Endothelial cell of umbilical vein (primary cell): ENCODE measurements at regions not wholly inside any gene's neighbourhood (a gene's known extent, or its start where the extent isn't known, plus 50 kb on each side); places are given as distances from the start of the nearest gene placed in this dataset.

Source experiments
- BruUV-seq: library from RNA; stranded (reverse); fragments of 400-500 nt; replicated peaks from 2 replicates; lab custom pipeline; 2021; lab: Mats Ljungman, UMichigan
- CTCF ChIA-PET: fragments of 300-600, 350-600 bp; sonication (Branson Sonifier 250); formaldehyde crosslinking; loops from one replicate; lab custom pipeline; 2021; ENCODE audit warnings: antibody characterized with exemption, inconsistent platforms; lab: Charles Lee
- POLR2A ChIA-PET: fragments of 300-600, 350-600 bp; sonication (Branson Sonifier 250); formaldehyde crosslinking; loops from one replicate; lab custom pipeline; 2021; ENCODE audit warnings: antibody characterized with exemption, inconsistent platforms; lab: Charles Lee
- DNase-seq: peaks from one replicate; pipeline ENCODE4 v3.0.0-alpha.2; 2011; ENCODE audit warnings: low read depth, low spot score
- FAIRE-seq: peaks from 2 replicates; lab custom pipeline; 2011; peaks lifted over from hg19 to GRCh38; lab: Jason Lieb, UNC
- H2AFZ ChIP-seq: 2 replicates; pipeline ENCODE4 v1.6.0; 2012; ENCODE audit warnings: low read depth, low read length, control low read depth, inconsistent platforms
- H3K27ac ChIP-seq: 2 replicates; pipeline ENCODE4 v1.5.1; 2011; ENCODE audit warnings: low read depth, mild to moderate bottlenecking, control low read depth, low read length, moderate library complexity; ENCODE audit not compliant: insufficient read depth
- H3K27me3 ChIP-seq, 2 experiments: 2 replicates each; pipeline versions ENCODE4 v1.6.0 to v1.6.1; 2011; ENCODE audit warnings: low read length in 2 of 2, mixed read lengths in 1 of 2; ENCODE audit not compliant: control insufficient read depth in 2 of 2, insufficient read depth in 2 of 2
- H3K36me3 ChIP-seq, 2 experiments: 2 replicates in 1 of 2; 3 replicates in 1 of 2; pipeline ENCODE4 v1.5.1; 2011; ENCODE audit warnings: low read length in 2 of 2, mild to moderate bottlenecking in 1 of 2, moderate library complexity in 1 of 2; ENCODE audit not compliant: control insufficient read depth in 2 of 2, insufficient read depth in 2 of 2; ENCODE audit errors: extremely low read depth in 1 of 2
- H3K4me1 ChIP-seq: 3 replicates; pipeline ENCODE4 v1.5.1; 2011; ENCODE audit warnings: mild to moderate bottlenecking, low read length; ENCODE audit not compliant: control insufficient read depth, insufficient read depth; ENCODE audit errors: extremely low read depth
- H3K4me2 ChIP-seq: 2 replicates; pipeline ENCODE4 v1.6.1; 2011; ENCODE audit warnings: low read length, control low read depth, mixed read lengths; ENCODE audit not compliant: insufficient read depth
- H3K4me3 ChIP-seq, 3 experiments: fragments of 200-600 bp in 1 of 3; sonication (generic), shearing (Covaris generic) in 1 of 3; replicated peaks in 1 of 3; 2 replicates each; pipeline ENCODE4 v1.5.1; 2011 to 2016; ENCODE audit warnings: control low read depth in 3 of 3, low read length in 3 of 3, mild to moderate bottlenecking in 2 of 3, inconsistent platforms in 1 of 3, low read depth in 1 of 3, moderate library complexity in 1 of 3; ENCODE audit not compliant: insufficient read depth in 1 of 3
- H3K79me2 ChIP-seq: 2 replicates; pipeline ENCODE4 v1.6.0; 2012; ENCODE audit warnings: low read length, inconsistent platforms; ENCODE audit not compliant: control insufficient read depth, insufficient read depth
- H3K9ac ChIP-seq: replicated peaks from 2 replicates; pipeline ENCODE3; 2011; ENCODE audit warnings: low read length, control low read depth; ENCODE audit not compliant: insufficient read depth; ENCODE audit errors: extremely low read depth
- H3K9me1 ChIP-seq: replicated peaks from 3 replicates; pipeline ENCODE4 v1.6.0; 2011; ENCODE audit warnings: mild to moderate bottlenecking, low read length; ENCODE audit not compliant: control insufficient read depth, insufficient read depth; ENCODE audit errors: extremely low read depth
- H3K9me3 ChIP-seq: replicated peaks from 2 replicates; pipeline ENCODE4 v1.5.1; 2012; ENCODE audit warnings: low read length, inconsistent platforms; ENCODE audit not compliant: control insufficient read depth, insufficient read depth
- H4K20me1 ChIP-seq: replicated peaks from 2 replicates; pipeline ENCODE3; 2011; ENCODE audit warnings: mild to moderate bottlenecking, low read length; ENCODE audit not compliant: control insufficient read depth, insufficient read depth; ENCODE audit errors: extremely low read depth
- EZH2 ChIP-seq: IDR thresholded peaks from 2 replicates; pipeline ENCODE4 v1.6.1; 2012; ENCODE audit warnings: borderline replicate concordance, low read depth, mild to moderate bottlenecking, moderate library complexity, low read length, inconsistent platforms; ENCODE audit not compliant: severe bottlenecking
- FOS ChIP-seq: IDR thresholded peaks from 2 replicates; pipeline ENCODE4 v1.6.1; 2011; ENCODE audit warnings: mild to moderate bottlenecking, low read length, moderate library complexity, borderline replicate concordance; ENCODE audit not compliant: insufficient read depth
- GATA2 ChIP-seq: IDR thresholded peaks from 2 replicates; pipeline ENCODE4 v1.7.0; 2011; ENCODE audit warnings: low read depth, mild to moderate bottlenecking, moderate library complexity, mixed read lengths, low read length; ENCODE audit not compliant: insufficient read length, insufficient read depth
- JUN ChIP-seq: IDR thresholded peaks from 2 replicates; pipeline ENCODE4 v1.6.1; 2011; ENCODE audit warnings: borderline replicate concordance, low read depth; ENCODE audit not compliant: insufficient read length, insufficient read depth
- MYC ChIP-seq: IDR thresholded peaks from one replicate; pipeline ENCODE4 v1.6.1; 2011; ENCODE audit warnings: mild to moderate bottlenecking, low read depth, low read length
- POLR2A ChIP-seq: IDR thresholded peaks from 2 replicates; pipeline ENCODE4 v1.6.1; 2012; ENCODE audit warnings: low read depth, mild to moderate bottlenecking, control low read depth, low read length
- POLR2AphosphoS5 ChIP-seq: IDR thresholded peaks from 2 replicates; pipeline ENCODE4 v1.6.1; 2012; ENCODE audit warnings: low read depth, mild to moderate bottlenecking, control low read depth, low read length, moderate library complexity; ENCODE audit not compliant: insufficient read depth
- dilution Hi-C: fragments of 300-500 bp; cut with MboI; formaldehyde crosslinking; loops from one replicate; pipeline ENCODE4 v1.15.0; 2019; ENCODE audit warnings: low sequenced_read_pairs; ENCODE audit not compliant: extremely low pct_ligation_motif_present
- intact Hi-C: fragments of 100-400 bp; cut with micrococcal nuclease; formaldehyde crosslinking; loops from one replicate; pipeline ENCODE4 v1.10.0; 2022
- TF ChIP-seq, protein P1 (sequence below): IDR thresholded peaks from 2 replicates; pipeline ENCODE4 v1.6.1; 2011; ENCODE audit not compliant: insufficient read depth, insufficient read length

DNA sequence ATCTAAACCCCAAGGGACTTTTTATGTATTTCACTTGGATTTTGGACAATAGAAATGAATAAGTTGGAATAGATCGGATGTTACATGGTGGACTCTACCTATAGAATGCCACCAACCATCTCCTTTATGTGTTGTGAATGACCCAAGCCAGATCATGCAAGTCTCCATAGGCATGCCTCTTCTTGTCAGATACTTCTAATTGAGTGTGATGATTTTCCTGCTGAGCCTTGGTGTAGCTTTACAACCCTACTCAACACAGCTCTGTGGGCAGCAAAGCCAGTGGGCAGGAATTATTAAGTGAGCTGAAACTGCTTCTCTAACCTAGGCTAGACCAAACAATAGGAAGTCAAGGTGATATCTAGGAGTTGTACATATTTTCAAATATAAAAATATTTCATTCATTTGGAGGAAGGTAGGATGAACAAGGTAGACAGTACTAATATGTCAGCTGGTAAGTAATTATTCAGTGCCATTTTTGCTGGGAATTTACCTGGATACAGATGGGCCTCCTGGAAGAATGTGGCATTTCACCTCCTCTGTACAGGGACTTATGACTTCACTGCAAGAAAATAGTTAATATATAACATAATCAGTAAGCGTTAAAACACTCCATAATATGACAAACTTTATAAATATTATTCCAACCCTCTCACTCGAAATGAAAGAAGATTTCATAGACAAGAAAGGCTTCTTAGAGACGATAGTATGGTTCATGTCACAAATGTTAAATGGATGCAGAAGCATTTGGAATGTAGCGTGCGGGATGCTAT, 298.0 kb upstream of the FAT1 start:
- no peaks in the 10 kb centered on the region for H3K27me3 ChIP-seq
- no peak for TF ChIP-seq POLR2A
- TF ChIP-seq, protein P1, sequence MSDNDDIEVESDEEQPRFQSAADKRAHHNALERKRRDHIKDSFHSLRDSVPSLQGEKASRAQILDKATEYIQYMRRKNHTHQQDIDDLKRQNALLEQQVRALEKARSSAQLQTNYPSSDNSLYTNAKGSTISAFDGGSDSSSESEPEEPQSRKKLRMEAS: no peak
- no peak for TF ChIP-seq MYC
- TF ChIP-seq GATA2: no peak
- no peak for TF ChIP-seq EZH2
- no peak for TF ChIP-seq FOS
- no peak for TF ChIP-seq JUN
- TF ChIP-seq POLR2AphosphoS5: no peak
- H3K9me3 ChIP-seq: peaks cover 7% of the 10 kb centered on the region
- ChIA-PET CTCF (no interaction called here), POLR2A (no interaction called here)
- no peak overlapping the region for H3K4me3 ChIP-seq
- H4K20me1 ChIP-seq: no peaks in the 10 kb centered on the region
- H3K4me2 ChIP-seq: no peak overlapping the region
- DNase-seq: no peak
- no peaks in the 10 kb centered on the region for H3K36me3 ChIP-seq
- intact Hi-C loops: no loop called here
- H3K9me1 ChIP-seq: no peaks in the 10 kb centered on the region
- no TSS peak for BruUV-seq
- no peak for FAIRE-seq
- no peaks in the 10 kb centered on the region for H3K79me2 ChIP-seq
- no peak overlapping the region for H3K9ac ChIP-seq
- H3K4me1 ChIP-seq: no peaks in the 10 kb centered on the region
- dilution Hi-C loops: no loop called here
- H2AFZ ChIP-seq: no peak overlapping the region
- no peak overlapping the region for H3K27ac ChIP-seq
